K562 (cell line): ENCODE measurements at regions not wholly inside any gene's neighbourhood (a gene's known extent, or its start where the extent isn't known, plus 50 kb on each side); places are given as distances from the start of the nearest gene placed in this dataset.

Experiments used
- BRCA1 ChIP-seq, 2 experiments: fragments of 450-650 bp in 1 of 2; sonication (generic) in 1 of 2; formaldehyde crosslinking in 1 of 2; IDR thresholded peaks; 2 replicates each; pipeline versions ENCODE4 v1.5.0 to v1.6.1; 2017 to 2020; ENCODE audit warnings: mild to moderate bottlenecking in 1 of 2, missing genetic modification reagents in 1 of 2
- CEBPB ChIP-seq: fragments of 450-650 bp; IDR thresholded peaks from 2 replicates; pipeline ENCODE4 v1.6.1; 2016; ENCODE audit warnings: missing genetic modification characterization, missing compliant biosample characterization
- ESRRA ChIP-seq: fragments of 450-650 bp; IDR thresholded peaks from 2 replicates; pipeline ENCODE4 v1.6.1; 2014; ENCODE audit warnings: low read depth, mild to moderate bottlenecking, moderate library complexity, borderline replicate concordance
- NR2C2 ChIP-seq, 2 experiments: fragments of 200-800 bp in 1 of 2; sonication (Bioruptor generic) in 1 of 2; sonication (generic) in 1 of 2; formaldehyde crosslinking in 1 of 2; IDR thresholded peaks; 2 replicates each; pipeline versions ENCODE4 v1.6.1 to v1.8.0; 2016 to 2022; ENCODE audit warnings: mild to moderate bottlenecking in 1 of 2, missing compliant biosample characterization in 1 of 2, missing genetic modification characterization in 1 of 2, missing genetic modification reagents in 1 of 2
- PHF21A ChIP-seq: fragments of 450-650 bp; IDR thresholded peaks from 2 replicates; pipeline ENCODE4 v1.6.1; 2017; ENCODE audit warnings: low read depth, borderline replicate concordance
- POLR2A ChIP-seq: fragments of 450-650 bp; conservative IDR thresholded peaks from 2 replicates; pipeline ENCODE4 v1.6.1; 2016
- POLR2AphosphoS2 ChIP-seq: IDR thresholded peaks from 2 replicates; pipeline ENCODE4 v1.6.1; 2012; ENCODE audit warnings: low read length, improper control_type of control experiment
- TF ChIP-seq, protein P1 (sequence below), 3 experiments: IDR thresholded peaks in 2 of 3; conservative IDR thresholded peaks in 1 of 3; 2 replicates each; pipeline ENCODE4 v1.5.1; 2011 to 2012; ENCODE audit warnings: low read length in 3 of 3, mild to moderate bottlenecking in 3 of 3, control low read depth in 2 of 3, improper control_type of control experiment in 1 of 3, inconsistent platforms in 1 of 3, low read depth in 1 of 3, mixed read lengths in 1 of 3, moderate library complexity in 1 of 3; ENCODE audit not compliant: insufficient read depth in 2 of 3

- TF ChIP-seq NR2C2 (CRISPR knock-in tag; IDR thresholded peaks at IDR 0.05) (no peak), NR2C2 (tag; IDR thresholded peaks at IDR 0.05) (no peak), BRCA1 (IDR thresholded peaks at IDR 0.05) (no peak), BRCA1 (CRISPR knock-in tag; IDR thresholded peaks at IDR 0.05) (no peak), CEBPB (tag) (no peak), PHF21A (no peak), POLR2A (no peak), ESRRA (no peak), POLR2AphosphoS2 (no peak)
- TF ChIP-seq, protein P1, sequence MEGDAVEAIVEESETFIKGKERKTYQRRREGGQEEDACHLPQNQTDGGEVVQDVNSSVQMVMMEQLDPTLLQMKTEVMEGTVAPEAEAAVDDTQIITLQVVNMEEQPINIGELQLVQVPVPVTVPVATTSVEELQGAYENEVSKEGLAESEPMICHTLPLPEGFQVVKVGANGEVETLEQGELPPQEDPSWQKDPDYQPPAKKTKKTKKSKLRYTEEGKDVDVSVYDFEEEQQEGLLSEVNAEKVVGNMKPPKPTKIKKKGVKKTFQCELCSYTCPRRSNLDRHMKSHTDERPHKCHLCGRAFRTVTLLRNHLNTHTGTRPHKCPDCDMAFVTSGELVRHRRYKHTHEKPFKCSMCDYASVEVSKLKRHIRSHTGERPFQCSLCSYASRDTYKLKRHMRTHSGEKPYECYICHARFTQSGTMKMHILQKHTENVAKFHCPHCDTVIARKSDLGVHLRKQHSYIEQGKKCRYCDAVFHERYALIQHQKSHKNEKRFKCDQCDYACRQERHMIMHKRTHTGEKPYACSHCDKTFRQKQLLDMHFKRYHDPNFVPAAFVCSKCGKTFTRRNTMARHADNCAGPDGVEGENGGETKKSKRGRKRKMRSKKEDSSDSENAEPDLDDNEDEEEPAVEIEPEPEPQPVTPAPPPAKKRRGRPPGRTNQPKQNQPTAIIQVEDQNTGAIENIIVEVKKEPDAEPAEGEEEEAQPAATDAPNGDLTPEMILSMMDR (IDR thresholded peaks at IDR 0.05 in 2 of 3, conservative IDR thresholded peaks at IDR 0.05 in 1 of 3; ENCODE audit: insufficient read depth in 2 of 3, low read depth in 1 of 3, low read length in 3 of 3) = no peak
Measured at GRCh38 chr10:130357226-130357625, 221.0 kb downstream of the GLRX3 start.
